Fibroblast of pulmonary artery (primary cell): ENCODE measurements at regions not wholly inside any gene's neighbourhood (a gene's known extent, or its start where the extent isn't known, plus 50 kb on each side); places are given as distances from the start of the nearest gene placed in this dataset.

Source experiments
- DNase-seq: peaks from one replicate; pipeline ENCODE4 v3.0.0-alpha.2; 2010; ENCODE audit warnings: low read depth
- H3K4me3 ChIP-seq: replicated peaks from 2 replicates; pipeline ENCODE4 v1.5.1; 2011; ENCODE audit warnings: low read depth, mild to moderate bottlenecking, control low read depth, low read length, moderate library complexity
- TF ChIP-seq, protein P1 (sequence below): IDR thresholded peaks from 2 replicates; pipeline ENCODE4 v1.5.1; 2011; ENCODE audit warnings: mild to moderate bottlenecking, control low read depth, low read length, inconsistent platforms; ENCODE audit errors: missing control alignments

DNA sequence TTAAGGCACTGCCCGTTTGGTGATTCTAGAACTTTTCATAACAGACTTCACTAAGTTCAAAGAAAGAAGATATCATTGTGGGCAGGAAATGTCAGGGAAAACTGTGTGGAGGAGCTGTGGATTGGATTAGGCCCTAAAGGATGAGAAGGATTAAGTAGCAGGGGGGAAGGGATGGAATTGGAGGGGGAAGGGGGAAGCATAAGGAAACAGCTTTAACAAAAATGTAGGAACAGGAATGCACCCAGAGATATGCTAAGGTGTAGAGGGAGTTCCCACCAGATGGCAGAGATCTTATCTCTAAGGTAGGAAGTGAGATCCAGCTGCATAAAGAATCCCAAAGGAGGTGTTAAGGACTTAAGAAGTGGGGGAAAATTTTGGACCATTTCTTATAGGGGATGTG lies 114.5 kb downstream of the LARP7 start:
- DNase-seq: no peak
- H3K4me3 ChIP-seq: no peak overlapping the region
- TF ChIP-seq, protein P1, sequence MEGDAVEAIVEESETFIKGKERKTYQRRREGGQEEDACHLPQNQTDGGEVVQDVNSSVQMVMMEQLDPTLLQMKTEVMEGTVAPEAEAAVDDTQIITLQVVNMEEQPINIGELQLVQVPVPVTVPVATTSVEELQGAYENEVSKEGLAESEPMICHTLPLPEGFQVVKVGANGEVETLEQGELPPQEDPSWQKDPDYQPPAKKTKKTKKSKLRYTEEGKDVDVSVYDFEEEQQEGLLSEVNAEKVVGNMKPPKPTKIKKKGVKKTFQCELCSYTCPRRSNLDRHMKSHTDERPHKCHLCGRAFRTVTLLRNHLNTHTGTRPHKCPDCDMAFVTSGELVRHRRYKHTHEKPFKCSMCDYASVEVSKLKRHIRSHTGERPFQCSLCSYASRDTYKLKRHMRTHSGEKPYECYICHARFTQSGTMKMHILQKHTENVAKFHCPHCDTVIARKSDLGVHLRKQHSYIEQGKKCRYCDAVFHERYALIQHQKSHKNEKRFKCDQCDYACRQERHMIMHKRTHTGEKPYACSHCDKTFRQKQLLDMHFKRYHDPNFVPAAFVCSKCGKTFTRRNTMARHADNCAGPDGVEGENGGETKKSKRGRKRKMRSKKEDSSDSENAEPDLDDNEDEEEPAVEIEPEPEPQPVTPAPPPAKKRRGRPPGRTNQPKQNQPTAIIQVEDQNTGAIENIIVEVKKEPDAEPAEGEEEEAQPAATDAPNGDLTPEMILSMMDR: no peak

DNA sequence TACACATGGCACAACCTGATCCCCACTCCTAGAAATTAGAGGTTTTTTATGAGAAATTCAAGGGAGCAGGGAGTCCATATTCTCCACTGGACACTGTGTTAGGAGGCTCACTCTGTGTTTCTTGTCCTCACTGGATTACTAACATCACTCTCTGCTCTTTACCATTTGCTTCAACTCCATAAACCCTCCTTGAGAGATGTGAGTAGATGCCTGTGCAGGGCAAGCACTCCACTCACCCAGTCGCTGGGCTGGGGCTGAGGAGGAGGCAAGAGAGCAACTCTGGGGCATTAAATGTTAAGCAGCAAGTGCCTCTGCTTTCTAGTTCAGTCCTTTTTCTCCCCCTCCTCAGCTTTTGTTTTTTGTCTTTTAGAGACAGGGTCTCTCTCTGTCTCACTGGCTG lies 115.1 kb downstream of the LARP7 start:
- DNase-seq: no peak
- TF ChIP-seq, protein P1: no peak
- no peak overlapping the region for H3K4me3 ChIP-seq

DNA sequence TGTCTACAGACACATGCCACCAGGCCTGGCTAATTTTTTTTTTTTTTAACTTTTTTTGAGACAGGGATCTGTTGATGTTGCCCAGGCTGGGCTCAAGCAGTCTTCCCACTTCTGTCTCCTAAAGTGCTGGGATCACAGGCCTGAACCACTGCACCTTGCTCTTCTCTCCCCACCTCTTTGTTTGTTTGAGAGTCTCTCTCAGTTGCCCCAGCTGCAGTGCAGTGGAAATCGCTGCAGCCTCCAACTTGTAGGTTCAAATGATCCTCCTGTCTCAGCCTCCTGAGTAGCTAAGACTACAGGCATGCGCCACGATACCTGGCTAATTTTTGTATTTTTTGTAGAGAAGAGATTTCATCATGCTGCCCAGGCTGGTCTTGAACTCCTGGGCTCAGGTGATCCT lies 115.6 kb downstream of the LARP7 start:
- TF ChIP-seq, protein P1: no peak
- H3K4me3 ChIP-seq: no peak overlapping the region
- no peak for DNase-seq

DNA sequence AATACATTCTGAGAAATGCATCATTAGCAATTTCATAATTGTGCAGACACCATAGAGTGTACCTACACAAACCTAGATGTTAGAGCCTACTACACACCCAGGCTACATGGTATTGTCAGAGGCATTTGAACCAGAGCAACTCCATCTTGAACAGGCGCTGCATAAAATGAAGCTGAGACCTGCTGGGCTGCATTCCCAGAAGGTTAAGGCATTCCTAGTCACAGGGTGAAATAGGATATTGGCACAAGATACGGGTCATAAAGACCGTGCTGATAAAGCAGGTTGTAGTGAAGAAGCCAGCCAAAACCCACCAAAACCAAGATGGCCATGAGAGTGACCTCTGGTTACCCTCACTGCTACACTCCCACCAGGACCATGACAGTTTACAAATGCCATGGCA lies 116.4 kb downstream of the LARP7 start:
- H3K4me3 ChIP-seq: no peak overlapping the region
- TF ChIP-seq, protein P1: no peak
- DNase-seq: no peak

GRCh38 chr4:112759313-112759712 lies 122.4 kb downstream of the LARP7 start:
- H3K4me3 ChIP-seq: no peak overlapping the region
- DNase-seq: no peak
- TF ChIP-seq, protein P1: no peak

DNA sequence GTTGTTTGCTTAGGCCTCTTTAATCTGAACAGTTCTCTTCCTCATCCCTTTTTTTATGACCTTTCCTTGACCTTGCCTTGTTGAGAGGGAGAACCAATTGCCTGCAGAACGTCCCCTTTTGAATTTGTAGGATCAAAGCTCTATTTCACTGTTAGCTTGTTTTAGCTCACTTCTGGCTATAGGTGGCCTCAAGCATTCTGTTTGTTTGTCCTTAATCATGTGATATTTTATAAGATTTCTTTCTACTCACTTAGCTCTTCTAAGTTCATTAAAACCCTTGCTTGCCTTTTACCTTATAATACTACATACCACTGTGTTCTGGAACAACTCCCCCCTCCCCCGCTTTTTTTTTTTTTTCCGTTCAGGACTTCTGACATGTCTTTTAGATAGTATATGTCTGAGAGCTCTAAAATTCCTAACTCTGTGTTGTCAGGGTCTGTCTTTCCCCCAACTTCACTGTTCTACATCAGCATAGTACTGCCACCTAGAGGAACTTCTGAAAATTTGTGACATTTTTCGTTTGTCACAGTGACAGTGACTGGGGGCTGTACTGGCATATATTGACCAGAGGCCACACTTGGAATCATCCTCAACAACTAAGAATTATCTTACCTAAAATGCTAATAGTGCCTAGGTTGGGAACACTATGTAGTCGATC lies 128.5 kb downstream of the LARP7 start:
- peak; percentile 40 for DNase-seq
- H3K4me3 ChIP-seq: no peak overlapping the region
- TF ChIP-seq, protein P1: peak; percentile 56

DNA sequence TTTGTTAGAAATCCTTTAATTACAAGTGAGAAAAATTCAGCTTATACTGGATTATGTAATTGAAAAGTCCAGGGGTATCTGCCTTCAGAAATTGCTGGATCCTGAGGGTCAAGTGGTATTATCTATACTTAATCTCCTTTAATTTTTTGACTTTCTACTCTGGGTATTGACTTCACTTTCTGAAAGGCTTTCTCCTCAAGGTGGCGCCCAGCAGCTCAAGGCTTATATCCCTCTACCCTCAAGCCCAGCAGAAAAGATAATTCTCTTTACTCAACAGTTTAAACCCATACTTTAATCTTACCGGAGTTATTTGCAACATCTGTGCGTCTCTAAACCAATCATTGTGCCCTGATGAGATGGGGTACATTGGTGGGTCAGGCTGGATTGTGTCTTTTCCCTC lies 129.5 kb downstream of the LARP7 start:
- TF ChIP-seq, protein P1: peak; percentile 61
- peak; percentile 41 for DNase-seq
- no peak overlapping the region for H3K4me3 ChIP-seq
